H9 (cell line): ENCODE measurements at regions not wholly inside any gene's neighbourhood (a gene's known extent, or its start where the extent isn't known, plus 50 kb on each side); places are given as distances from the start of the nearest gene placed in this dataset.

Source experiments
- DNase-seq: peaks from one replicate; pipeline ENCODE4 v3.0.0-alpha.2; 2017
- H2AFZ ChIP-seq: one replicate; pipeline ENCODE4 v1.6.1; 2013; ENCODE audit warnings: mild to moderate bottlenecking, low read length, control low read depth, moderate library complexity
- H2AK5ac ChIP-seq: 2 replicates; pipeline ENCODE4 v1.6.1; 2013; ENCODE audit warnings: low read length, control low read depth, mixed read lengths; ENCODE audit not compliant: insufficient read length
- H2BK120ac ChIP-seq: one replicate; pipeline ENCODE4 v1.6.1; 2013; ENCODE audit warnings: low read depth, mild to moderate bottlenecking, low read length, control low read depth, inconsistent platforms; ENCODE audit not compliant: poor library complexity, severe bottlenecking
- H2BK12ac ChIP-seq: 2 replicates; pipeline ENCODE4 v1.6.1; 2013; ENCODE audit warnings: low read length, control low read depth, mixed read lengths, low read depth; ENCODE audit not compliant: insufficient read length
- H2BK15ac ChIP-seq: 2 replicates; pipeline ENCODE4 v1.6.1; 2013; ENCODE audit warnings: low read depth, low read length, control low read depth
- H2BK20ac ChIP-seq: one replicate; pipeline ENCODE4 v1.6.1; 2013; ENCODE audit warnings: low read depth, mild to moderate bottlenecking, low read length, control low read depth, inconsistent platforms; ENCODE audit not compliant: poor library complexity, severe bottlenecking
- H2BK5ac ChIP-seq: 2 replicates; pipeline ENCODE4 v1.6.1; 2013; ENCODE audit warnings: low read length, control low read depth, mixed read lengths; ENCODE audit not compliant: insufficient read length
- H3K14ac ChIP-seq: 2 replicates; pipeline ENCODE4 v1.6.1; 2013; ENCODE audit warnings: low read length, control low read depth; ENCODE audit not compliant: insufficient read depth
- H3K18ac ChIP-seq: 2 replicates; pipeline ENCODE4 v1.6.1; 2013; ENCODE audit warnings: low read depth, mild to moderate bottlenecking, mixed read lengths, low read length, control low read depth; ENCODE audit not compliant: insufficient read length
- H3K23ac ChIP-seq: 2 replicates; pipeline ENCODE4 v1.6.1; 2013; ENCODE audit warnings: low read length, control low read depth, mixed read lengths, low read depth; ENCODE audit not compliant: insufficient read length
- H3K23me2 ChIP-seq: 2 replicates; pipeline ENCODE4 v1.6.1; 2013; ENCODE audit warnings: low read depth, mild to moderate bottlenecking, mixed read lengths, low read length, control low read depth; ENCODE audit not compliant: insufficient read length, poor library complexity, severe bottlenecking
- H3K27ac ChIP-seq: 2 replicates; pipeline ENCODE4 v1.5.1; 2013; ENCODE audit warnings: low read length, control low read depth, mixed read lengths, low read depth; ENCODE audit not compliant: insufficient read length
- H3K27me3 ChIP-seq: 2 replicates; pipeline ENCODE4 v1.6.1; 2013; ENCODE audit warnings: low read length, control low read depth, inconsistent platforms; ENCODE audit not compliant: insufficient read depth
- H3K4ac ChIP-seq: 2 replicates; pipeline ENCODE4 v1.6.1; 2013; ENCODE audit warnings: low read depth, mild to moderate bottlenecking, control low read depth, inconsistent platforms, low read length, moderate library complexity
- H3K4me1 ChIP-seq: 2 replicates; pipeline ENCODE4 v1.6.1; 2013; ENCODE audit warnings: low read length, control low read depth, inconsistent platforms; ENCODE audit not compliant: insufficient read depth
- H3K4me2 ChIP-seq: 2 replicates; pipeline ENCODE4 v1.6.1; 2013; ENCODE audit warnings: low read length, control low read depth, mixed read lengths; ENCODE audit not compliant: insufficient read length, insufficient read depth
- H3K56ac ChIP-seq: 2 replicates; pipeline ENCODE4 v1.6.1; 2013; ENCODE audit warnings: low read depth, mild to moderate bottlenecking, mixed read lengths, low read length, control low read depth; ENCODE audit not compliant: insufficient read length
- H3K79me1 ChIP-seq: 2 replicates; pipeline ENCODE4 v1.6.1; 2013; ENCODE audit warnings: low read depth, mild to moderate bottlenecking, moderate library complexity, low read length, control low read depth, inconsistent platforms; ENCODE audit not compliant: insufficient read depth, poor library complexity, severe bottlenecking
- H3K79me2 ChIP-seq: 2 replicates; pipeline ENCODE4 v1.6.1; 2013; ENCODE audit warnings: low read length, control low read depth, inconsistent platforms; ENCODE audit not compliant: insufficient read depth
- H3K9ac ChIP-seq: 2 replicates; pipeline ENCODE4 v1.6.1; 2013; ENCODE audit warnings: low read length, control low read depth, mixed read lengths; ENCODE audit not compliant: insufficient read length; ENCODE audit errors: extremely low read depth
- H3K9me3 ChIP-seq: one replicate; pipeline ENCODE4 v1.6.1; 2013; ENCODE audit warnings: low read depth, low read length, inconsistent platforms; ENCODE audit not compliant: control insufficient read depth
- H3T11ph ChIP-seq: one replicate; pipeline ENCODE4 v1.6.1; 2013; ENCODE audit warnings: mild to moderate bottlenecking, low read length, control low read depth, inconsistent platforms
- H4K20me1 ChIP-seq: one replicate; pipeline ENCODE4 v1.6.1; 2013; ENCODE audit not compliant: control insufficient read depth, insufficient read length, insufficient read depth
- H4K5ac ChIP-seq: 2 replicates; pipeline ENCODE4 v1.6.1; 2013; ENCODE audit warnings: low read depth, mild to moderate bottlenecking, mixed read lengths, low read length, control low read depth; ENCODE audit not compliant: insufficient read length
- H4K8ac ChIP-seq: replicated peaks from 2 replicates; pipeline ENCODE4 v1.6.1; 2013; ENCODE audit warnings: low read length, control low read depth, mixed read lengths, low read depth; ENCODE audit not compliant: insufficient read length
- H4K91ac ChIP-seq: 2 replicates; pipeline ENCODE4 v1.6.1; 2013; ENCODE audit warnings: low read depth, mild to moderate bottlenecking, moderate library complexity, mixed read lengths, low read length, control low read depth; ENCODE audit not compliant: insufficient read length
- H3K27ac Mint-ChIP-seq, 3 experiments: 2 replicates in 2 of 3; 3 replicates in 1 of 3; pipeline ENCODE4 v1.8.0; 2020 to 2021; ENCODE audit warnings: mixed read lengths in 3 of 3, mild to moderate bottlenecking in 1 of 3, moderate library complexity in 1 of 3
- H3K27me3 Mint-ChIP-seq: 2 replicates; pipeline ENCODE4 v1.8.0; 2021; ENCODE audit warnings: low read depth, mild to moderate bottlenecking, moderate library complexity, mixed read lengths
- H3K36me3 Mint-ChIP-seq, 3 experiments: 2 replicates in 2 of 3; 3 replicates in 1 of 3; pipeline ENCODE4 v1.8.0; 2020 to 2021; ENCODE audit warnings: low read depth in 3 of 3, mixed read lengths in 3 of 3; ENCODE audit not compliant: insufficient read depth in 1 of 3
- H3K4me1 Mint-ChIP-seq, 2 experiments: 2 replicates each; pipeline ENCODE4 v1.8.0; 2020; ENCODE audit warnings: mixed read lengths in 2 of 2
- H3K4me3 Mint-ChIP-seq, 2 experiments: 2 replicates in 1 of 2; 3 replicates in 1 of 2; pipeline ENCODE4 v1.8.0; 2020 to 2021; ENCODE audit warnings: mild to moderate bottlenecking in 2 of 2, mixed read lengths in 2 of 2, moderate library complexity in 1 of 2
- H3K9me3 Mint-ChIP-seq, 2 experiments: 2 replicates in 1 of 2; 3 replicates in 1 of 2; pipeline ENCODE4 v1.8.0; 2020; ENCODE audit warnings: mild to moderate bottlenecking in 2 of 2, mixed read lengths in 2 of 2, moderate library complexity in 1 of 2
- CTCF ChIP-seq: fragments of 200-600 bp; sonication (generic); conservative IDR thresholded peaks from 3 replicates; pipeline ENCODE4 v1.8.0; 2021; ENCODE audit warnings: antibody characterized with exemption, mild to moderate bottlenecking

- H3K56ac ChIP-seq, result no peak overlapping the region
Measured at GRCh38 chr4:126871810-126872209, 760.9 kb upstream of the INTU start.

More at GRCh38 chr4:126871810-126872209, 760.9 kb upstream of the INTU start:
- no peak overlapping the region for H3K27ac ChIP-seq
- peaks cover 3% of the 10 kb centered on the region in 2 experiments; a peak in 2 of 4 replicates for H3K4me1 Mint-ChIP-seq
- H3K4me1 ChIP-seq, result no peaks in the 10 kb centered on the region
- no peak for TF ChIP-seq CTCF
- no peak overlapping the region for H3K27ac Mint-ChIP-seq
- no peak overlapping the region for H2BK120ac ChIP-seq
- H3K23me2 ChIP-seq, result no peaks in the 10 kb centered on the region
- no peak overlapping the region for H3K23ac ChIP-seq
- no peak overlapping the region for H2BK20ac ChIP-seq
- peaks cover 16 to 25% of the 10 kb centered on the region in 2 experiments for H3K9me3 Mint-ChIP-seq
- no peak overlapping the region for H4K5ac ChIP-seq
- H3K18ac ChIP-seq, result no peak overlapping the region
- H2BK12ac ChIP-seq, result no peak overlapping the region
- H2AK5ac ChIP-seq, result no peak overlapping the region
- no peak overlapping the region for H3T11ph ChIP-seq
- H2BK5ac ChIP-seq, result no peak overlapping the region
- no peak overlapping the region for H4K8ac ChIP-seq
- H3K79me1 ChIP-seq, result no peaks in the 10 kb centered on the region
- H3K27me3 ChIP-seq, result no peaks in the 10 kb centered on the region
- H3K9ac ChIP-seq, result no peak overlapping the region
- H3K4ac ChIP-seq, result no peak overlapping the region
- DNase-seq, result no peak
- no peak overlapping the region for H2AFZ ChIP-seq
- H3K36me3 Mint-ChIP-seq, result peaks cover 6 to 23% (median 10%) of the 10 kb centered on the region in 3 experiments
- no peaks in the 10 kb centered on the region for H3K27me3 Mint-ChIP-seq
- no peaks in the 10 kb centered on the region for H4K20me1 ChIP-seq
- no peaks in the 10 kb centered on the region for H3K9me3 ChIP-seq
- no peak overlapping the region for H2BK15ac ChIP-seq
- H3K79me2 ChIP-seq, result no peaks in the 10 kb centered on the region
- no peak overlapping the region for H3K4me3 Mint-ChIP-seq
- no peak overlapping the region for H4K91ac ChIP-seq
- H3K14ac ChIP-seq, result no peak overlapping the region
- H3K4me2 ChIP-seq, result no peak overlapping the region
